GM21723 (cell line): ENCODE measurements at regions not wholly inside any gene's neighbourhood (a gene's known extent, or its start where the extent isn't known, plus 50 kb on each side); places are given as distances from the start of the nearest gene placed in this dataset.
"Not testable (repeated sequence)": the region's sequence is repeated elsewhere in the genome, so short reads cannot be mapped to it uniquely, and the experiment has no call there.

Source experiments
- ATAC-seq: cut with Tn5 transposase; IDR thresholded peaks from one replicate; pipeline ENCODE4 v1.9.1; 2021; ENCODE audit warnings: mild to moderate bottlenecking, moderate library complexity; ENCODE audit not compliant: unreplicated experiment

- no peak for ATAC-seq
Observed at GRCh38 chr11:23320131-23320530, 459.9 kb upstream of the CCDC179 start.

- not testable (repeated sequence) for ATAC-seq
Observed at GRCh38 chr11:23335586-23335985, 475.3 kb upstream of the CCDC179 start.

- no peak for ATAC-seq
Observed at GRCh38 chr11:23336961-23337360, 476.7 kb upstream of the CCDC179 start.

GRCh38 chr11:23353611-23354010 lies 493.3 kb upstream of the CCDC179 start:
- ATAC-seq = no peak

- ATAC-seq = no peak
Observed at GRCh38 chr11:23359297-23359696, 499.0 kb upstream of the CCDC179 start.

- ATAC-seq = no peak
Observed at GRCh38 chr11:23364076-23364475, 503.8 kb upstream of the CCDC179 start.

GRCh38 chr11:23370580-23371275 lies 510.5 kb upstream of the CCDC179 start:
- no peak for ATAC-seq

- ATAC-seq = no peak
Observed at GRCh38 chr11:23377909-23378308, 517.6 kb upstream of the CCDC179 start.

- ATAC-seq = no peak
Observed at GRCh38 chr11:23391031-23391430, 530.8 kb upstream of the CCDC179 start.

GRCh38 chr11:23398052-23398451 lies 537.8 kb upstream of the CCDC179 start:
- no peak for ATAC-seq

GRCh38 chr11:23399995-23400394 lies 539.7 kb upstream of the CCDC179 start:
- ATAC-seq = no peak

- no peak for ATAC-seq
Observed at GRCh38 chr11:23403210-23404185, 543.2 kb upstream of the CCDC179 start.

- no peak for ATAC-seq
Observed at GRCh38 chr11:23404225-23405160, 544.2 kb upstream of the CCDC179 start.

GRCh38 chr11:23405350-23405937 lies 545.2 kb upstream of the CCDC179 start:
- ATAC-seq = no peak

- no peak for ATAC-seq
Observed at GRCh38 chr11:23406131-23406819, 546.0 kb upstream of the CCDC179 start.

GRCh38 chr11:23413057-23413456 lies 552.8 kb upstream of the CCDC179 start:
- ATAC-seq = no peak

- ATAC-seq = no peak
Observed at GRCh38 chr11:23423104-23423503, 562.8 kb upstream of the CCDC179 start.

- ATAC-seq = no peak
Observed at GRCh38 chr11:23423656-23424055, 563.4 kb upstream of the CCDC179 start.

GRCh38 chr11:23425381-23425780 lies 565.1 kb upstream of the CCDC179 start:
- ATAC-seq = no peak

GRCh38 chr11:23429569-23429968 lies 569.3 kb upstream of the CCDC179 start:
- ATAC-seq = no peak
